ENCODE measurements at regions not wholly inside any gene's neighbourhood (a gene's known extent, or its start where the extent isn't known, plus 50 kb on each side); places are given as distances from the start of the nearest gene placed in this dataset.

- DNase-seq: no peak
These were observed 55.9 kb upstream of the NKX1-1 start for GRCh38 chr4:1462009-1462767.

GRCh38 chr4:1460967-1461868 lies 55.0 kb upstream of the NKX1-1 start:
- no peak for DNase-seq

GRCh38 chr4:1459722-1460511 lies 53.7 kb upstream of the NKX1-1 start:
- DNase-seq: no peak

GRCh38 chr4:1459081-1459721 lies 53.0 kb upstream of the NKX1-1 start:
- no peak for DNase-seq

- DNase-seq: no peak
These were observed 52.3 kb upstream of the NKX1-1 start for GRCh38 chr4:1458581-1458980.

Data from CD4-positive, alpha-beta T cell treated with Interleukin-1 beta for 1 hour (primary cell).